ENCODE measurements at regions not wholly inside any gene's neighbourhood (a gene's known extent, or its start where the extent isn't known, plus 50 kb on each side); places are given as distances from the start of the nearest gene placed in this dataset.

GRCh38 chr3:159660326-159660725, 328.3 kb upstream of the IL12A start:
- DNase-seq (ENCODE audit: low read depth): no peak
- TF ChIP-seq CTCF (IDR thresholded peaks at IDR 0.05; ENCODE audit: control insufficient read depth, insufficient read depth, low read depth, low read length, missing control alignments): no peak
- no peak overlapping the region for H3K4me3 ChIP-seq (ENCODE audit: control insufficient read depth, low read depth, low read length)

- no peak for TF ChIP-seq CTCF (IDR thresholded peaks at IDR 0.05; ENCODE audit: control insufficient read depth, insufficient read depth, low read depth, low read length, missing control alignments)
- no peak overlapping the region for H3K4me3 ChIP-seq (ENCODE audit: control insufficient read depth, low read depth, low read length)
- DNase-seq (ENCODE audit: low read depth): no peak
Measured at GRCh38 chr3:159660901-159661300, 327.7 kb upstream of the IL12A start.

- no peak overlapping the region for H3K4me3 ChIP-seq (ENCODE audit: control insufficient read depth, low read depth, low read length)
- no peak for DNase-seq (ENCODE audit: low read depth)
- no peak for TF ChIP-seq CTCF (IDR thresholded peaks at IDR 0.05; ENCODE audit: control insufficient read depth, insufficient read depth, low read depth, low read length, missing control alignments)
Measured at GRCh38 chr3:159662549-159662948, 326.1 kb upstream of the IL12A start.

GRCh38 chr3:159664006-159664405, 324.6 kb upstream of the IL12A start:
- TF ChIP-seq CTCF (IDR thresholded peaks at IDR 0.05; ENCODE audit: control insufficient read depth, insufficient read depth, low read depth, low read length, missing control alignments): no peak
- DNase-seq (ENCODE audit: low read depth): no peak
- H3K4me3 ChIP-seq (ENCODE audit: control insufficient read depth, low read depth, low read length): no peak overlapping the region

- no peak for TF ChIP-seq CTCF (IDR thresholded peaks at IDR 0.05; ENCODE audit: control insufficient read depth, insufficient read depth, low read depth, low read length, missing control alignments)
- DNase-seq (ENCODE audit: low read depth): no peak
- no peak overlapping the region for H3K4me3 ChIP-seq (ENCODE audit: control insufficient read depth, low read depth, low read length)
Measured at GRCh38 chr3:159664653-159665052, 324.0 kb upstream of the IL12A start.

- no peak overlapping the region for H3K4me3 ChIP-seq (ENCODE audit: control insufficient read depth, low read depth, low read length)
- TF ChIP-seq CTCF (IDR thresholded peaks at IDR 0.05; ENCODE audit: control insufficient read depth, insufficient read depth, low read depth, low read length, missing control alignments): no peak
- DNase-seq (ENCODE audit: low read depth): no peak
Measured at GRCh38 chr3:159667261-159667660, 321.4 kb upstream of the IL12A start.

- no peak overlapping the region for H3K4me3 ChIP-seq (ENCODE audit: control insufficient read depth, low read depth, low read length)
- DNase-seq (ENCODE audit: low read depth): no peak
- no peak for TF ChIP-seq CTCF (IDR thresholded peaks at IDR 0.05; ENCODE audit: control insufficient read depth, insufficient read depth, low read depth, low read length, missing control alignments)
Measured at GRCh38 chr3:159668461-159668860, 320.2 kb upstream of the IL12A start.
